OCI-LY7 (cell line): ENCODE measurements at regions not wholly inside any gene's neighbourhood (a gene's known extent, or its start where the extent isn't known, plus 50 kb on each side); places are given as distances from the start of the nearest gene placed in this dataset.

Source experiments
- BruUV-seq: library from RNA; stranded (reverse); fragments of 400-500 nt; replicated peaks from 2 replicates; lab custom pipeline; 2021; lab: Mats Ljungman, UMichigan
- CTCF ChIA-PET: fragments of 300-600 bp; sonication (Branson Sonifier 250); formaldehyde crosslinking; loops from one replicate; lab custom pipeline; 2022; ENCODE audit warnings: antibody characterized with exemption; ENCODE audit not compliant: unreplicated experiment; lab: Charles Lee
- POLR2A ChIA-PET: fragments of 300-600 bp; sonication (Branson Sonifier 250); formaldehyde crosslinking; loops from one replicate; lab custom pipeline; 2022; ENCODE audit warnings: antibody characterized with exemption; lab: Charles Lee
- DNase-seq: peaks from one replicate; pipeline ENCODE4 v3.0.0-alpha.2; 2015; ENCODE audit warnings: low spot score
- H2AFZ ChIP-seq: fragments of 200-600 bp; sonication (generic), shearing (Covaris generic); 2 replicates; pipeline ENCODE4 v1.6.1; 2014; ENCODE audit warnings: mild to moderate bottlenecking, antibody characterized with exemption, low read length, moderate library complexity
- H3K27ac ChIP-seq: fragments of 200-600 bp; sonication (generic); 2 replicates; pipeline ENCODE4 v1.5.1; 2014; ENCODE audit warnings: mixed run types, low read depth, mild to moderate bottlenecking, moderate library complexity, low read length, inconsistent platforms; ENCODE audit not compliant: poor library complexity, severe bottlenecking
- H3K36me3 ChIP-seq: fragments of 200-600 bp; sonication (generic); 2 replicates; pipeline ENCODE4 v1.6.1; 2014; ENCODE audit warnings: mild to moderate bottlenecking, antibody characterized with exemption, low read length, moderate library complexity, mixed read lengths; ENCODE audit not compliant: insufficient read depth
- H3K4me1 ChIP-seq: fragments of 200-600 bp; sonication (generic); 2 replicates; pipeline ENCODE4 v1.5.1; 2014; ENCODE audit warnings: mild to moderate bottlenecking, low read length; ENCODE audit not compliant: insufficient read depth, poor library complexity, severe bottlenecking
- H3K4me2 ChIP-seq: fragments of 200-600 bp; sonication (generic); 2 replicates; pipeline ENCODE4 v1.6.1; 2014; ENCODE audit warnings: mild to moderate bottlenecking, low read length
- H3K4me3 ChIP-seq: fragments of 200-600 bp; sonication (generic); 2 replicates; pipeline ENCODE4 v1.5.1; 2014; ENCODE audit warnings: mild to moderate bottlenecking, low read depth, low read length; ENCODE audit not compliant: poor library complexity, severe bottlenecking
- H3K79me2 ChIP-seq: fragments of 200-600 bp; sonication (generic); 2 replicates; pipeline ENCODE4 v1.6.1; 2016; ENCODE audit warnings: low read depth, mild to moderate bottlenecking, low read length, moderate library complexity, mixed read lengths; ENCODE audit not compliant: insufficient read depth
- H3K9me2 ChIP-seq: fragments of 200-600 bp; sonication (generic); 2 replicates; pipeline ENCODE4 v1.6.1; 2016; ENCODE audit warnings: mild to moderate bottlenecking, low read length, mixed read lengths; ENCODE audit not compliant: insufficient read depth
- H3K9me3 ChIP-seq: fragments of 200-600 bp; sonication (generic); 2 replicates; pipeline ENCODE4 v1.6.1; 2014; ENCODE audit warnings: mild to moderate bottlenecking, mixed run types, low read length, mixed read lengths
- H4K20me1 ChIP-seq: fragments of 200-600 bp; sonication (generic); 2 replicates; pipeline ENCODE4 v1.6.1; 2014; ENCODE audit warnings: mild to moderate bottlenecking, antibody characterized with exemption, low read length, moderate library complexity, mixed read lengths; ENCODE audit not compliant: insufficient read depth
- EZH2phosphoT487 ChIP-seq: fragments of 200-600 bp; sonication (generic); IDR thresholded peaks from 2 replicates; pipeline ENCODE4 v1.6.1; 2018; ENCODE audit warnings: low read depth, borderline replicate concordance, mild to moderate bottlenecking, mixed run types, antibody characterized with exemption, low read length, moderate library complexity, mixed read lengths
- intact Hi-C: fragments of 100-400 bp; cut with micrococcal nuclease; formaldehyde crosslinking; loops from one replicate; pipeline ENCODE4 v1.10.0; 2022; ENCODE audit not compliant: unreplicated experiment
- TF ChIP-seq, protein P1 (sequence below): fragments of 200-600 bp; sonication (generic); conservative IDR thresholded peaks from 2 replicates; pipeline ENCODE4 v1.5.1; 2014; ENCODE audit warnings: mild to moderate bottlenecking, antibody characterized with exemption, low read length, moderate library complexity, mixed read lengths

DNA sequence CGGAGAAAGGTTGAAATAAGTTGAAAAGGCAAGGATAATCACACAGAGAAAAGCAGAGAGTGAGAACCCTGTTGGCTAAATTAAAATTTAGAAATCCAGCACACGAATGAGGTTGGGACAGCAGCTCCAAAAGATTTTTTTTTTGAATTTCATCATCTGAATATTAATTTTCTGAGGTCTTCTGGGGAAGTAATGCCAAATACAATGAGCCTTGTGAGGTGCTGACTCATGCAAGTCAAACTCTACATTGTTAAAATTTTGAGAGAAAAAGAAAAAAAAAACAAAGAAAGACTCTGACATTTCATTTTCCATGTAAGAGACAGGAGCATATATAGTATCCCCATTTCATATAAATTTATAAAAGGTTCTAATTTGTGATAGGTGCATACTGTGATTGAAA lies 614.2 kb upstream of the CDH2 start:
- no peaks in the 10 kb centered on the region for H4K20me1 ChIP-seq
- H3K9me3 ChIP-seq: no peaks in the 10 kb centered on the region
- BruUV-seq: no TSS peak
- CTCF ChIA-PET: no interaction called here
- H3K4me1 ChIP-seq: no peaks in the 10 kb centered on the region
- TF ChIP-seq, protein P1, sequence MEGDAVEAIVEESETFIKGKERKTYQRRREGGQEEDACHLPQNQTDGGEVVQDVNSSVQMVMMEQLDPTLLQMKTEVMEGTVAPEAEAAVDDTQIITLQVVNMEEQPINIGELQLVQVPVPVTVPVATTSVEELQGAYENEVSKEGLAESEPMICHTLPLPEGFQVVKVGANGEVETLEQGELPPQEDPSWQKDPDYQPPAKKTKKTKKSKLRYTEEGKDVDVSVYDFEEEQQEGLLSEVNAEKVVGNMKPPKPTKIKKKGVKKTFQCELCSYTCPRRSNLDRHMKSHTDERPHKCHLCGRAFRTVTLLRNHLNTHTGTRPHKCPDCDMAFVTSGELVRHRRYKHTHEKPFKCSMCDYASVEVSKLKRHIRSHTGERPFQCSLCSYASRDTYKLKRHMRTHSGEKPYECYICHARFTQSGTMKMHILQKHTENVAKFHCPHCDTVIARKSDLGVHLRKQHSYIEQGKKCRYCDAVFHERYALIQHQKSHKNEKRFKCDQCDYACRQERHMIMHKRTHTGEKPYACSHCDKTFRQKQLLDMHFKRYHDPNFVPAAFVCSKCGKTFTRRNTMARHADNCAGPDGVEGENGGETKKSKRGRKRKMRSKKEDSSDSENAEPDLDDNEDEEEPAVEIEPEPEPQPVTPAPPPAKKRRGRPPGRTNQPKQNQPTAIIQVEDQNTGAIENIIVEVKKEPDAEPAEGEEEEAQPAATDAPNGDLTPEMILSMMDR: no peak
- no peak for TF ChIP-seq EZH2phosphoT487
- POLR2A ChIA-PET: interaction anchor here (0.9 kb wide), 1 partner anchor 428 kb away, joined by 3 read pairs; no protein-coding TSS in a partner anchor
- H3K4me2 ChIP-seq: no peak overlapping the region
- no peaks in the 10 kb centered on the region for H3K9me2 ChIP-seq
- H2AFZ ChIP-seq: no peak overlapping the region
- H3K36me3 ChIP-seq: no peaks in the 10 kb centered on the region
- no peaks in the 10 kb centered on the region for H3K79me2 ChIP-seq
- H3K27ac ChIP-seq: no peak overlapping the region
- no peak for DNase-seq
- H3K4me3 ChIP-seq: no peak overlapping the region
- intact Hi-C loops: no loop called here

DNA sequence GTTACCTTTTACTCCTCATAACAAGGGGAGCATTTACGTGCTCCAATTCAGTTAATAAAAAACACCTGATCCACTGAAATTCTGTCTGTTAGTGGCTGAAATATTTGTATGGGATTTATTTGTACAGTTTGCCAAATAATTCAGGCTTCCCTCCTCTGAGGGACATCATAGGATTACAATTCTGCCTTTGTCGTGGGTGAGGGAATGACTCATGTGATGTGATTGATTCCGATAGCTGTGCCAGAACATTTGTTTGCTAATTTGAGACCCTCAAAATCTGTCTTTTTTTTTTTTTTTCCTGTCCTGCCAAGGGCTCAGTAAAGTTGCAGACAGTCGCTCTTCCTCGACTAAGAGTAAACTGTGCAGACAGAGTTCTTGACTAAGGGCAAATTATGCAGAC lies 612.6 kb upstream of the CDH2 start:
- no TSS peak for BruUV-seq
- no peak overlapping the region for H3K27ac ChIP-seq
- intact Hi-C loops: no loop called here

DNA sequence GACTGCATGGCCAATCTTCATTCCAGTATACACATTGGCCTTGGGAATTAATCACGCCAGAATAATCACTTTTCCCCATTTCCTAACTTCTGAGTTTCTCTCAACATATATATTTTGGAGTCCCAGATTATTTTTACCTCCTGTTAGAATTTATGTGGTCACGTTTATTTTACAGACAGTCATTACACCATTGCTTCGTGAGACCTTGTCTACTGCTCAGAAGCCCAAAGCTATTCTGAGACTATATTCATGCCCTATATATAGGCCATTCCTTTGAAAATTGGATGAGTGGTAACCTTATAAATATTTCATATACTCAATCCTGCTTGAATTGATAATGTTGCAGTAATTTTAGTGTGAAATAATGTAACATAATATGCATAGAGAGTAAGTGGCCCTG lies 610.0 kb upstream of the CDH2 start:
- Histone ChIP-seq H3K4me2 (no peak overlapping the region), H3K9me3 (no peaks in the 10 kb centered on the region), H3K79me2 (no peaks in the 10 kb centered on the region), H3K4me1 (no peaks in the 10 kb centered on the region), H3K27ac (no peak overlapping the region), H2AFZ (no peak overlapping the region), H3K36me3 (no peaks in the 10 kb centered on the region), H3K4me3 (no peak overlapping the region), H4K20me1 (no peaks in the 10 kb centered on the region), H3K9me2 (no peaks in the 10 kb centered on the region)
- no peak for DNase-seq
- no TSS peak for BruUV-seq
- no peak for TF ChIP-seq EZH2phosphoT487
- TF ChIP-seq, protein P1: no peak
- intact Hi-C loops: no loop called here
- CTCF ChIA-PET: no interaction called here
- POLR2A ChIA-PET: no interaction called here

More for the DNA sequence above, 612.6 kb upstream of the CDH2 start:
- Histone ChIP-seq H2AFZ (no peak overlapping the region), H3K9me2 (no peaks in the 10 kb centered on the region), H4K20me1 (no peaks in the 10 kb centered on the region), H3K36me3 (no peaks in the 10 kb centered on the region), H3K4me3 (no peak overlapping the region), H3K4me1 (no peaks in the 10 kb centered on the region), H3K4me2 (no peak overlapping the region), H3K9me3 (no peaks in the 10 kb centered on the region), H3K79me2 (no peaks in the 10 kb centered on the region)
- no peak for TF ChIP-seq EZH2phosphoT487
- TF ChIP-seq, protein P1: no peak
- ChIA-PET CTCF (no interaction called here), POLR2A (no interaction called here)
- DNase-seq: no peak
